Astrocyte of the spinal cord (primary cell): ENCODE measurements at regions not wholly inside any gene's neighbourhood (a gene's known extent, or its start where the extent isn't known, plus 50 kb on each side); places are given as distances from the start of the nearest gene placed in this dataset.
"Not testable (repeated sequence)": the region's sequence is repeated elsewhere in the genome, so short reads cannot be mapped to it uniquely, and the experiment has no call there.

Experiments used
- DNase-seq: peaks from one replicate; pipeline ENCODE4 v3.0.0; 2011; ENCODE audit warnings: low read depth, low spot score
- H3K4me3 ChIP-seq: 2 replicates; pipeline ENCODE4 v1.5.1; 2011; ENCODE audit warnings: low read depth, mild to moderate bottlenecking, low read length, moderate library complexity
- CTCF ChIP-seq: IDR thresholded peaks from 2 replicates; pipeline ENCODE4 v1.5.1; 2012; ENCODE audit warnings: low read depth, mild to moderate bottlenecking, low read length, inconsistent platforms
- in situ Hi-C: cut with HindIII; loops from 2 replicates; pipeline ENCODE4 v1.10.0; 2017; ENCODE audit warnings: low sequenced_read_pairs

DNA sequence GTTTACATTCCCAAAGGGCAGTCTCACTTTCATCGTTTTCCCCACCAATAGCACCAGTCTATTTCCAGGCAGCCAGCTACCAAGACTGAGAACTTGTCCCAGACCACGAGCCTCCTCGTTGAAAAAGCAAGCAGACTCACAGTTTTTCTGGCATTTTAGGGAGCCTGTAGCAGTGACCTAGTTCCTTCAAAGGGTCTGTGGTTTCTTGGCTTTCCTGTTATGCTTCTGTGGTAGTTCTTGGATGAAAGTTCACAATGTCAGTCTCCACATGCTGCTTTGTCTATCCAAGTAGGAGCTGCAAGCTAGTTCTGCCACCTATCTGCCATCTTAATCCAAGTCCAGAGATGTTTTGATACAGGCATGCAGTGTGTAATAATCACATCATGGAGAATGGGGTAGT, 151.6 kb upstream of the ZC4H2 start:
- in situ Hi-C loops, result no loop called here
- no peak overlapping the region for H3K4me3 ChIP-seq
- DNase-seq, result no peak
- TF ChIP-seq CTCF, result no peak

- no peak for TF ChIP-seq CTCF
- no peak for DNase-seq
- in situ Hi-C loops, result no loop called here
- no peak overlapping the region for H3K4me3 ChIP-seq
These were observed 122.6 kb upstream of the ZC4H2 start for GRCh38 chrX:65098851-65099250.

- no peak overlapping the region for H3K4me3 ChIP-seq
- TF ChIP-seq CTCF, result no peak
- DNase-seq, result no peak
- in situ Hi-C loops, result no loop called here
These were observed 117.4 kb upstream of the ZC4H2 start for GRCh38 chrX:65093658-65094057.

DNA sequence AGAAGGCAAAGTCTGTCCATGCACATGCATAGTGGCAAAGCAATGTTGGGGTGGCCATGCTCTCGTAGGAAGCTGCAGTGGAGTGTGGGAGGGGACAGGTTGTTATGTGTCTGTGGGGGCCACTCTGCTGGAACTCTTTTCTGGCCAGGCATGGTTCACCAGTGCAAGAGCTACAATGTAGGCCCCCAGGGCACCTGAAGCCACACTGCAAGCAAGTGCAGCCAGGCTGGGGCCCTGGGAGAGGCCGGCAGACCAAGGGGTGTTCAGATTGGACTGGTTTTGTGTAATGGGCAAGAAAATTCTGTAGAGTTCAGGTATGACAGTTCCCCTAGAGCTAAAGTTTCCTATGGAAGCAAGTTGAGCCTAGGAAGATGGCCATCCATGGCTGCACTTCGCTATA, 97.0 kb upstream of the ZC4H2 start:
- in situ Hi-C loops, result no loop called here

DNA sequence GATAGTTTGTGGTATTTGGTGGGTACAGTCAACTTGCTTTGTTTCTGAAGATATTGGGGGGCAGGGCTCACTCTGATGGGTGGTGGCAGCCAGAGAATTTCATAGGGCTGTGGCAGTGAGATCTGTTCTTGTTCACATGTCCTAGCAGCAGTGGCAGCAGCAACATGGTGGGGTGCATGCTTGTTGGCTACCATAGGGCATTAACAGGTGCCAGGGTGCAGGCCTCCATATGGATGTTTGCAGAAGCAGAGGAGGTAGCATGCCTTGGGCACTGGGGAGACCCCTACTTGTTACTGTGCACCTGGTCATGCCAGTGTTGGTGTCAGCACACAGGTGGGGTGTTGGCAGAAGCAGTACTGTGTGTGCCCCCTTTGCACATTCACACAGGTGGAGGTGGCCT, 96.3 kb upstream of the ZC4H2 start:
- no peak overlapping the region for H3K4me3 ChIP-seq
- no peak for TF ChIP-seq CTCF
- in situ Hi-C loops, result no loop called here
- no peak for DNase-seq

More for the DNA sequence above, 97.0 kb upstream of the ZC4H2 start:
- H3K4me3 ChIP-seq, result no peak overlapping the region
- no peak for DNase-seq
- no peak for TF ChIP-seq CTCF

- DNase-seq, in situ Hi-C loops, H3K4me3 ChIP-seq: not testable (repeated sequence)
These were observed 82.4 kb upstream of the ZC4H2 start for GRCh38 chrX:65058626-65059025.

GRCh38 chrX:65045001-65045400, 68.8 kb upstream of the ZC4H2 start:
- H3K4me3 ChIP-seq, result no peak overlapping the region
- DNase-seq, result no peak
- no peak for TF ChIP-seq CTCF
- in situ Hi-C loops, result no loop called here
